ENCODE measurements at regions not wholly inside any gene's neighbourhood (a gene's known extent, or its start where the extent isn't known, plus 50 kb on each side); places are given as distances from the start of the nearest gene placed in this dataset.

GRCh38 chr5:8081179-8081578 is 212.2 kb downstream of the MTRR start:
- Histone ChIP-seq H3K79me2 (ENCODE audit: insufficient read depth) (no peaks in the 10 kb centered on the region), H2AFZ (ENCODE audit: low read depth) (no peak overlapping the region), H3K9me2 (no peaks in the 10 kb centered on the region), H3K36me3 (replicated peaks in 1 of 2; ENCODE audit: control insufficient read depth in 1 of 2, insufficient read depth in 2 of 2, low read length in 1 of 2) (no peaks in the 10 kb centered on the region), H3K4me2 (no peak overlapping the region), H3K27me3 (ENCODE audit: insufficient read depth) (no peaks in the 10 kb centered on the region), H3K9me3 (no peaks in the 10 kb centered on the region), H3K27ac (ENCODE audit: low read depth in 2 of 2, low read length in 1 of 2) (no peak overlapping the region), H3K9ac (no peak overlapping the region), H4K20me1 (ENCODE audit: insufficient read depth) (no peaks in the 10 kb centered on the region), H3K4me1 (ENCODE audit: control insufficient read depth in 1 of 2, insufficient read depth in 2 of 2, low read depth in 1 of 2, low read length in 1 of 2) (no peaks in the 10 kb centered on the region), H3F3A (replicated peaks; ENCODE audit: insufficient read depth) (no peaks in the 10 kb centered on the region), H3K4me3 (ENCODE audit: low read depth in 2 of 2, low read length in 1 of 2) (no peak overlapping the region)
- 3% methylated on average over 5 of the region's 5 CpGs for WGBS (ENCODE audit: low lambda C conversion rate)
- no peak for TF ChIP-seq NFIC (IDR thresholded peaks at IDR 0.05; ENCODE audit: borderline replicate concordance)
- TF ChIP-seq ZBTB33 (IDR thresholded peaks at IDR 0.05; ENCODE audit: borderline replicate concordance, low read depth) = no peak
- no peak for TF ChIP-seq RAD21 (IDR thresholded peaks at IDR 0.05; ENCODE audit: low read length)
- no peak for TF ChIP-seq ELF1 (IDR thresholded peaks at IDR 0.05)
- TF ChIP-seq JUND (IDR thresholded peaks at IDR 0.05) = no peak
- TF ChIP-seq IRF3 (IDR thresholded peaks at IDR 0.05; ENCODE audit: low read depth, low read length) = no peak
- TF ChIP-seq FOSL2 (IDR thresholded peaks at IDR 0.05; ENCODE audit: borderline replicate concordance, low read depth) = no peak
- ChIA-PET POLR2A (no interaction called here), CTCF (no interaction called here)
- no peak for DNase-seq

GRCh38 chr5:8093669-8094068 is 224.7 kb downstream of the MTRR start:
- H3K27ac ChIP-seq (ENCODE audit: low read depth in 2 of 2, low read length in 1 of 2) = no peak overlapping the region
- no peak overlapping the region for H3K9ac ChIP-seq
- H3F3A ChIP-seq (replicated peaks; ENCODE audit: insufficient read depth) = no peaks in the 10 kb centered on the region
- H4K20me1 ChIP-seq (ENCODE audit: insufficient read depth) = no peaks in the 10 kb centered on the region
- H3K9me3 ChIP-seq = no peaks in the 10 kb centered on the region
- H3K79me2 ChIP-seq (ENCODE audit: insufficient read depth) = no peaks in the 10 kb centered on the region
- H3K27me3 ChIP-seq (ENCODE audit: insufficient read depth) = no peaks in the 10 kb centered on the region
- no peak overlapping the region for H2AFZ ChIP-seq (ENCODE audit: low read depth)
- DNase-seq = no peak
- 0% methylated on average over 2 of the region's 2 CpGs for WGBS (ENCODE audit: low lambda C conversion rate)
- H3K4me3 ChIP-seq (ENCODE audit: low read depth in 2 of 2, low read length in 1 of 2) = no peak overlapping the region
- ChIA-PET POLR2A (no interaction called here), CTCF (no interaction called here)
- no peaks in the 10 kb centered on the region for H3K9me2 ChIP-seq
- no peaks in the 10 kb centered on the region for H3K36me3 ChIP-seq (replicated peaks in 1 of 2; ENCODE audit: control insufficient read depth in 1 of 2, insufficient read depth in 2 of 2, low read length in 1 of 2)
- no peak overlapping the region for H3K4me2 ChIP-seq
- H3K4me1 ChIP-seq (ENCODE audit: control insufficient read depth in 1 of 2, insufficient read depth in 2 of 2, low read depth in 1 of 2, low read length in 1 of 2) = no peaks in the 10 kb centered on the region
- TF ChIP-seq NRF1 (IDR thresholded peaks at IDR 0.05; ENCODE audit: low read depth, low read length) (no peak), TEAD4 (IDR thresholded peaks at IDR 0.05; ENCODE audit: borderline replicate concordance, insufficient read depth) (no peak), FOXJ3 (CRISPR knock-in tag; IDR thresholded peaks at IDR 0.05) (no peak), GABPA (IDR thresholded peaks at IDR 0.05; ENCODE audit: low read depth) (no peak), REST (IDR thresholded peaks at IDR 0.05; ENCODE audit: low read depth, low read length) (no peak), JUND (IDR thresholded peaks at IDR 0.05) (no peak), TAF1 (IDR thresholded peaks at IDR 0.05; ENCODE audit: borderline replicate concordance, low read depth, low read length) (no peak), ZBTB33 (IDR thresholded peaks at IDR 0.05; ENCODE audit: borderline replicate concordance, low read depth) (no peak), ELF1 (IDR thresholded peaks at IDR 0.05) (no peak), CHD2 (IDR thresholded peaks at IDR 0.05; ENCODE audit: low read length, partially characterized antibody) (no peak), MAX (IDR thresholded peaks at IDR 0.05; ENCODE audit: low read depth) (no peak), FOXM1 (IDR thresholded peaks at IDR 0.05; ENCODE audit: low read depth) (no peak), RXRA (IDR thresholded peaks at IDR 0.05; ENCODE audit: borderline replicate concordance, low read depth) (no peak), USF2 (IDR thresholded peaks at IDR 0.05; ENCODE audit: borderline replicate concordance, low read depth, low read length) (no peak), EZH2phosphoT487 (IDR thresholded peaks at IDR 0.05; ENCODE audit: borderline replicate concordance, low read depth) (no peak)

Measured in SK-N-SH (cell line).